ENCODE measurements at regions not wholly inside any gene's neighbourhood (a gene's known extent, or its start where the extent isn't known, plus 50 kb on each side); places are given as distances from the start of the nearest gene placed in this dataset.

- Histone ChIP-seq H3K36me3 (ENCODE audit: control insufficient read depth, insufficient read depth, low read length) (no peaks in the 10 kb centered on the region), H3K4me3 (ENCODE audit: low read depth, low read length) (no peak overlapping the region), H3K27me3 (ENCODE audit: control insufficient read depth, insufficient read depth, low read length) (no peaks in the 10 kb centered on the region)
- no peak for DNase-seq (ENCODE audit: low read depth)
- FAIRE-seq: no peak
- TF ChIP-seq CTCF (IDR thresholded peaks at IDR 0.05; ENCODE audit: insufficient read depth, low read length, severe bottlenecking): no peak
Observed at GRCh38 chr5:2183154-2184025, 300.7 kb upstream of the IRX4 start.

- H3K36me3 ChIP-seq (ENCODE audit: control insufficient read depth, insufficient read depth, low read length): no peaks in the 10 kb centered on the region
- no peak for TF ChIP-seq CTCF (IDR thresholded peaks at IDR 0.05; ENCODE audit: insufficient read depth, low read length, severe bottlenecking)
- FAIRE-seq: no peak
- no peak for DNase-seq (ENCODE audit: low read depth)
- H3K27me3 ChIP-seq (ENCODE audit: control insufficient read depth, insufficient read depth, low read length): no peaks in the 10 kb centered on the region
- H3K4me3 ChIP-seq (ENCODE audit: low read depth, low read length): no peak overlapping the region
Observed at GRCh38 chr5:2182020-2182419, 299.3 kb upstream of the IRX4 start.

- FAIRE-seq: no peak
- Histone ChIP-seq H3K27me3 (ENCODE audit: control insufficient read depth, insufficient read depth, low read length) (no peaks in the 10 kb centered on the region), H3K4me3 (ENCODE audit: low read depth, low read length) (no peak overlapping the region), H3K36me3 (ENCODE audit: control insufficient read depth, insufficient read depth, low read length) (no peaks in the 10 kb centered on the region)
- no peak for TF ChIP-seq CTCF (IDR thresholded peaks at IDR 0.05; ENCODE audit: insufficient read depth, low read length, severe bottlenecking)
- no peak for DNase-seq (ENCODE audit: low read depth)
Observed at GRCh38 chr5:2181557-2181956, 298.8 kb upstream of the IRX4 start.

- H3K4me3 ChIP-seq (ENCODE audit: low read depth, low read length): no peak overlapping the region
- H3K27me3 ChIP-seq (ENCODE audit: control insufficient read depth, insufficient read depth, low read length): no peaks in the 10 kb centered on the region
- H3K36me3 ChIP-seq (ENCODE audit: control insufficient read depth, insufficient read depth, low read length): no peaks in the 10 kb centered on the region
- no peak for TF ChIP-seq CTCF (IDR thresholded peaks at IDR 0.05; ENCODE audit: insufficient read depth, low read length, severe bottlenecking)
- no peak for DNase-seq (ENCODE audit: low read depth)
- FAIRE-seq: no peak
Observed at GRCh38 chr5:2181149-2181548, 298.4 kb upstream of the IRX4 start.

GRCh38 chr5:2180456-2180855 lies 297.7 kb upstream of the IRX4 start:
- Histone ChIP-seq H3K27me3 (ENCODE audit: control insufficient read depth, insufficient read depth, low read length) (no peaks in the 10 kb centered on the region), H3K36me3 (ENCODE audit: control insufficient read depth, insufficient read depth, low read length) (no peaks in the 10 kb centered on the region), H3K4me3 (ENCODE audit: low read depth, low read length) (no peak overlapping the region)
- FAIRE-seq: no peak
- TF ChIP-seq CTCF (IDR thresholded peaks at IDR 0.05; ENCODE audit: insufficient read depth, low read length, severe bottlenecking): no peak
- no peak for DNase-seq (ENCODE audit: low read depth)

- no peak for DNase-seq (ENCODE audit: low read depth)
- Histone ChIP-seq H3K36me3 (ENCODE audit: control insufficient read depth, insufficient read depth, low read length) (no peaks in the 10 kb centered on the region), H3K27me3 (ENCODE audit: control insufficient read depth, insufficient read depth, low read length) (no peaks in the 10 kb centered on the region), H3K4me3 (ENCODE audit: low read depth, low read length) (no peak overlapping the region)
- TF ChIP-seq CTCF (IDR thresholded peaks at IDR 0.05; ENCODE audit: insufficient read depth, low read length, severe bottlenecking): no peak
- FAIRE-seq: no peak
Observed at GRCh38 chr5:2179861-2180260, 297.1 kb upstream of the IRX4 start.
